ENCODE measurements at regions not wholly inside any gene's neighbourhood (a gene's known extent, or its start where the extent isn't known, plus 50 kb on each side); places are given as distances from the start of the nearest gene placed in this dataset.
"Not testable (repeated sequence)": the region's sequence is repeated elsewhere in the genome, so short reads cannot be mapped to it uniquely, and the experiment has no call there.

DNA sequence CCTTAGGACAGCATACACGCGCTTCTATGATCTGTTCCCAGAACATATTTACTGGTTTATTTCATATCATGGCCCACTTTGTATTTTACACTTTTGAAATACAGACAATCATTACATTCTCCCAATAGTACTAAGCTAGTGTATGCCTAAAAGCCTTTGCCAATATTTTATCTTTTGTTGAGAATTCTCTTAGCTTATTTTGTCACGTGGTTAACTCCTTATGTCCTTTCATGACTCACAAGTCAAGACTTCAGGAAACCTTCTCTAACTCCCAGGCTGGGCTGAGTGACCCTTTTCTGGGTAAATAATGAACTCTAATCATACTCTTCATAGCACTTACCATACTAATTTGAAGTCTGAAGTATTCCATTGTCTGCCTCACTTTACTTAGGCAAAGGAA is 444.8 kb downstream of the ZNF33B start:
- H3K36me3 ChIP-seq (ENCODE audit: insufficient read depth, low read length); H3K27me3 ChIP-seq (ENCODE audit: insufficient read depth, low read length, poor library complexity, severe bottlenecking); H3K9me3 ChIP-seq (ENCODE audit: low read length); H3K27ac Mint-ChIP-seq; H3K4me3 ChIP-seq (ENCODE audit: low read length); H3K4me3 Mint-ChIP-seq; H3K4me1 Mint-ChIP-seq; H3K27ac ChIP-seq (ENCODE audit: low read depth, low read length); H3K27me3 Mint-ChIP-seq; POLR2A ChIA-PET; DNase-seq; CTCF ChIA-PET; H3K4me1 ChIP-seq (ENCODE audit: insufficient read depth, low read length); H3K9me3 Mint-ChIP-seq; H3K36me3 Mint-ChIP-seq: not testable (repeated sequence)

DNA sequence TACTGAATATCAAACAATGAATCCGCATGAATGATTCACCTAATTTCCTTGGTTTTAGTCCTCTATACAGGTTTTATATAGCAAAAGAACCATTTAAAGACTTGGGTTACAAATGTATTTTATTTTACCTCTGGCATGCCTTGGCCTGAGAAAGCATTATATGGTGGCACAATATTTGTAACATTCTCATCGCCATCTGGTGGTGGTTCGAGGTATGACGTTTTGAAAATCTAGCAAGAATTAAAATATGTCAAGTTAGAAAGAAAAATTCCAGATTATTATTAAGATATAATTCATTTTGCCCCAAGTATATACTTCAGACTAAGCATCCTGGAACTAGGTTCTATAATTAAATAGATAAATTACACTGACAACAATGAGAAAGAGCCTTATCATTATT is 445.9 kb downstream of the ZNF33B start:
- CTCF ChIA-PET; H3K27me3 Mint-ChIP-seq; H3K4me3 Mint-ChIP-seq; H3K4me1 ChIP-seq (ENCODE audit: insufficient read depth, low read length); H3K4me1 Mint-ChIP-seq; H3K27ac ChIP-seq (ENCODE audit: low read depth, low read length); H3K36me3 ChIP-seq (ENCODE audit: insufficient read depth, low read length); H3K9me3 ChIP-seq (ENCODE audit: low read length); H3K9me3 Mint-ChIP-seq; H3K27me3 ChIP-seq (ENCODE audit: insufficient read depth, low read length, poor library complexity, severe bottlenecking); H3K27ac Mint-ChIP-seq; POLR2A ChIA-PET; H3K4me3 ChIP-seq (ENCODE audit: low read length); H3K36me3 Mint-ChIP-seq: not testable (repeated sequence)
- DNase-seq, result peak in 1 of 5 donors; percentile 2

DNA sequence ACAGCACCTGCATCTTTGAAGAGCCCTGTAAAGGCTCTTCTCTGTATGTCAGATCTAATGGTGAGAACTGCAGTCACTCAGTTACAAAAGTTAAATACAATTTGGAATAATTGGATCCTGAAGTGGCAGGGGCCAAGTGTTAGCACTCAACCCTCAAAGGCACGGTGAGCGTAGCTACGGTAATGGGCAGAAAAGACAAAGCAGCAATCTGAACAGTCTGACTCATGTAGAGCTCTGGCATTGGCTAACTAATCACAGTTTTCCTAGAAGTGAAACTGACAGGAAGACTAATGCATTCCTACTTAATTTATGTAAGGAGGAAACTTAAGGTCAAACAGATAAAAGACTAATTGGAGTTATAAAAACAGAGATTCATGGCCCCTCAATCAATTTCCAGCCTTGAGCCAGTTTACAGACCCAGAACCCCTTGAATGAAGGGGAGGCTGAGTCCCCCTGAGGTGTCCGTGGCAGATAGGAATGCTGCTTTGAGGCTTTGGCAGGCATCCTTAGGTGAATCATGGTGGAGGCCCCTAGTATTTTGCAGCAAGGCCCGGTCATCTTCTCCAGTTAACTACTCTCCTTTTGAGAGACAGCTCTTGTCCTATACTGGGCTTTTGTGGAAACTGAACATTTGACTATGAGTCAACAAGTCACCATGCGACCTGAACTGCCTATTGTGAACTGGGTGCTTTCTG is 450.7 kb downstream of the ZNF33B start:
- H3K27me3 Mint-ChIP-seq, result peaks cover 7 to 15% of the 10 kb centered on the region in 2 donors
- H3K9me3 Mint-ChIP-seq; H3K4me1 ChIP-seq (ENCODE audit: insufficient read depth, low read length); H3K27ac ChIP-seq (ENCODE audit: low read depth, low read length); H3K36me3 ChIP-seq (ENCODE audit: insufficient read depth, low read length); H3K4me1 Mint-ChIP-seq; H3K36me3 Mint-ChIP-seq; H3K27me3 ChIP-seq (ENCODE audit: insufficient read depth, low read length, poor library complexity, severe bottlenecking); H3K4me3 ChIP-seq (ENCODE audit: low read length); POLR2A ChIA-PET; H3K27ac Mint-ChIP-seq; H3K9me3 ChIP-seq (ENCODE audit: low read length); DNase-seq; CTCF ChIA-PET; H3K4me3 Mint-ChIP-seq: not testable (repeated sequence)

DNA sequence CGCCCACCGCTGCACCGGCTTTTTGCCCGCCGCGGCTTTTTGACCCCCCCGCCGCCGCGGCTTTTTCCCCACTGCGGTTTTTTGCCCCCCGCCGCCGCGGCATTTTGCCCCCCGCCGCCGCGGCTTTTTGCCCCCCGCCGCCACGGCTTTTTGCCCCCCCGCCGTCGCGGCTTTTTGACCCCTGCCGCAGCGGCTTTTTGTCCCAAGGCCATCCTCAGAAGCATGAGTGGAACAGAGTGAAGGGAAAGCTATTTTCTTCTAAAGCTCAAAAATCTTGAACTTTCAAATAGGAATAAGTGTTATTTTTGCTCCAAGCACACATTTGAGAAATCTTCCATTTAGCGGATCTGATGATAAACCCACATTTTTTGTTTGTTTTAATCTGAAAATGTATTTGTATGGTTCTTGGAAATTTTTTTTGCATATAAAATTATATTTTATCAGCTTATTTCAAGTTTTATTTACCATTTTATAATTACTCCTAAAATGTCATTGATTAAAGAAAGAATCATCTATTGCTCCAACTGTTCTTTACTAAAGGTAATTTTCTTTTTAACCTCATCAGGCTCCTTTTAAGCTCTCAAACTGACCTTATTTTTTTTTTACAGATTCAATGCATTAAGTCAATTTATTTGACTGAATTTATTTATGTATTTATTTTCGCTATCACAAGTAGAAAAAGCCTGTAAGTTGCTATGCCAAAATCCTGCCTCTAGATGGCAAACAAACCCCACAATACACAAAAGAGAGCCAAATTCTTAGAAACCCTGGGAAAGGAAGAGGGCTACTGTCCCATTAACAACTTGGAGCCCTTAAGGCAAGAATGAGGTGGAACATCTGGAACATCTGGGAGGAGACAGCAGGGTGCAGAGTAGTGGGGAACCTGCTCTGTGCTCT is 460.3 kb downstream of the ZNF33B start:
- peaks cover 55 to 64% of the 10 kb centered on the region in 2 donors for H3K27me3 Mint-ChIP-seq
- DNase-seq; H3K4me1 Mint-ChIP-seq; H3K9me3 ChIP-seq (ENCODE audit: low read length); POLR2A ChIA-PET; H3K36me3 ChIP-seq (ENCODE audit: insufficient read depth, low read length); H3K27me3 ChIP-seq (ENCODE audit: insufficient read depth, low read length, poor library complexity, severe bottlenecking); H3K36me3 Mint-ChIP-seq; H3K4me1 ChIP-seq (ENCODE audit: insufficient read depth, low read length); H3K4me3 ChIP-seq (ENCODE audit: low read length); H3K27ac ChIP-seq (ENCODE audit: low read depth, low read length); H3K27ac Mint-ChIP-seq; CTCF ChIA-PET: not testable (repeated sequence)
- peak overlapping the region in 6 of 7 donors; percentile 27 to 63 (median 54) for H3K4me3 Mint-ChIP-seq
- H3K9me3 Mint-ChIP-seq, result peaks cover 12 to 25% (median 20%) of the 10 kb centered on the region in 5 donors

DNA sequence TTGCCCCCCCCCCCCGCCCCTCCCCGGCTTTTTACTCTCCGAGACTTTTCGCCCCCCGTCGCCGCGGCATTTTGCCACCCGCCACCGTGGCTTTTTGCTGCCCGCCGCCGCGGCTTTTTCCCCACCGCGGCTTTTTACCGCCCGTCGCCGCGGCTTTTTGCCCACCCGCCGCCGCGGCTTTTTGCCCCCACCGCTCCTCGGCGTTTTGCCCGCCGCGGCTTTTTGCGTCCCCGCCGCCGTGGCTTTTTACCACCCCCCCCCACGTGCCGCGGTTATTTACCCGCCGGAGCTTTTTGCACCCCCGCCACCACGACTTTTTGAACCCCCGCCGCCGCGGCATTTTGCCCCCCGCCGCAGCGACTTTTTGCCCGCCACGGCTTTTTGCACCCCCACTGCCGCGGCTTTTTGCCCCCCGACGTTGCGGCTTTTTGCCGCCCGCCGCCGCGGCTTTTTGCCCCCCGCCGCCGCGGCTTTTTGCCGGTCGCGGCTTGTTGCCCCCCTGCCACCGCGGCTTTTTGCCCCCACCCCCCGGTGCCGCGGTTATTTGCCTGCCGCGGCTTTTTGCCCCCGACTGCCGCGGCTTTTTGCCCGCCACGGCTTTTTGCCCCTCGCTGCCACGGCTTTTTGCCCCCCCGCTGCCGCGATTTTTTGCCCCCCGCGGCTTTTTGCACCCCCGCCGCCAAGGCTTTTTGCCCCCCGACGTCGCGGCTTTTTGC is 461.1 kb downstream of the ZNF33B start:
- Histone ChIP-seq H3K9me3 (ENCODE audit: low read length) (no peaks in the 10 kb centered on the region), H3K27me3 (ENCODE audit: insufficient read depth, low read length, poor library complexity, severe bottlenecking) (no peaks in the 10 kb centered on the region), H3K36me3 (ENCODE audit: insufficient read depth, low read length) (no peaks in the 10 kb centered on the region), H3K4me1 (ENCODE audit: insufficient read depth, low read length) (no peaks in the 10 kb centered on the region), H3K27ac (ENCODE audit: low read depth, low read length) (no peak overlapping the region), H3K4me3 (ENCODE audit: low read length) (no peak overlapping the region)
- Mint-ChIP-seq H3K4me1 (peaks cover 3 to 7% (median 4%) of the 10 kb centered on the region in 3 donors), H3K27ac (no peak overlapping the region), H3K4me3 (peak overlapping the region in 2 of 7 donors; percentile 54 to 59), H3K36me3 (peaks cover 0 to 11% (median 2%) of the 10 kb centered on the region in 3 donors), H3K9me3 (peaks cover 20 to 28% (median 24%) of the 10 kb centered on the region in 5 donors), H3K27me3 (peaks cover 56 to 61% of the 10 kb centered on the region in 2 donors)
- CTCF ChIA-PET, result no interaction called here
- POLR2A ChIA-PET, result no interaction called here
- no peak for DNase-seq

DNA sequence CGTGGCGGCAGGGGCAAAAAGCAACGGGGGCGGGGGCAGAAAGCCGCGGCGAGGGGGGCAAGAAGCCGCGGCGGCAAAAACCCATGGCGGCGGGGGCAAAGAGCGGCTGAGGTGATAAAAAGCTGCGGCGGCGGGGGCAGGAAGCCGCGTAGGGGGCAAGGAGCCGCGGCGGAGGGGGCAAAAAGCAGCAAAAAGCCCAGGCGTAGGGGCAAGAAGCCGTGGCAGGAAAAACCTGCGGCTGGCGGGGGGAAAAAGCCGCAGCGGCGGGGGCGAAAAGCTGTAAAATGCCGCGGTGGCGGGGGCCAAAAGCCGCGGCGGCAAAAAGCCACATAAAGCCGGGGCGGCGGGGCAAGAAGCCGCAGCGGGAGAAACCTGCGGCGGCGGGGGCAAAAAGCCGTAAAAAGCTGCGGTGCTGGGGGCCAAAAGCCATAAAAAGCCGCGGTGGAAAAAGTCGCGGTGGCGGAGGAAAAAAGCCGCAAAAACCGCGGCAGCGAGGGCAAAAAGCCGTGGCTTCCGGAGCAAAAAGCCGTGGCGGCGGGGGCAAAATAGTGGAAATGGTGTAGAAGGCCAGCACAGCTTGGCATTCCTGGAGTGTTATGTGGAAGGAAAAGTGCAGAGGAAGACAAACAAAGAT is 487.8 kb downstream of the ZNF33B start:
- ChIA-PET CTCF (no interaction called here), POLR2A (no interaction called here)
- no peak overlapping the region for H3K27ac ChIP-seq (ENCODE audit: low read depth, low read length)
- H3K4me1 ChIP-seq (ENCODE audit: insufficient read depth, low read length), result no peaks in the 10 kb centered on the region
- no peak overlapping the region for H3K4me3 ChIP-seq (ENCODE audit: low read length)
- Mint-ChIP-seq H3K27me3 (no peaks in the 10 kb centered on the region), H3K9me3 (peaks cover 14 to 29% (median 18%) of the 10 kb centered on the region in 5 donors), H3K27ac (no peak overlapping the region), H3K4me3 (no peak overlapping the region), H3K4me1 (no peaks in the 10 kb centered on the region), H3K36me3 (no peaks in the 10 kb centered on the region)
- no peaks in the 10 kb centered on the region for H3K27me3 ChIP-seq (ENCODE audit: insufficient read depth, low read length, poor library complexity, severe bottlenecking)
- H3K9me3 ChIP-seq (ENCODE audit: low read length), result no peaks in the 10 kb centered on the region
- no peaks in the 10 kb centered on the region for H3K36me3 ChIP-seq (ENCODE audit: insufficient read depth, low read length)
- no peak for DNase-seq

DNA sequence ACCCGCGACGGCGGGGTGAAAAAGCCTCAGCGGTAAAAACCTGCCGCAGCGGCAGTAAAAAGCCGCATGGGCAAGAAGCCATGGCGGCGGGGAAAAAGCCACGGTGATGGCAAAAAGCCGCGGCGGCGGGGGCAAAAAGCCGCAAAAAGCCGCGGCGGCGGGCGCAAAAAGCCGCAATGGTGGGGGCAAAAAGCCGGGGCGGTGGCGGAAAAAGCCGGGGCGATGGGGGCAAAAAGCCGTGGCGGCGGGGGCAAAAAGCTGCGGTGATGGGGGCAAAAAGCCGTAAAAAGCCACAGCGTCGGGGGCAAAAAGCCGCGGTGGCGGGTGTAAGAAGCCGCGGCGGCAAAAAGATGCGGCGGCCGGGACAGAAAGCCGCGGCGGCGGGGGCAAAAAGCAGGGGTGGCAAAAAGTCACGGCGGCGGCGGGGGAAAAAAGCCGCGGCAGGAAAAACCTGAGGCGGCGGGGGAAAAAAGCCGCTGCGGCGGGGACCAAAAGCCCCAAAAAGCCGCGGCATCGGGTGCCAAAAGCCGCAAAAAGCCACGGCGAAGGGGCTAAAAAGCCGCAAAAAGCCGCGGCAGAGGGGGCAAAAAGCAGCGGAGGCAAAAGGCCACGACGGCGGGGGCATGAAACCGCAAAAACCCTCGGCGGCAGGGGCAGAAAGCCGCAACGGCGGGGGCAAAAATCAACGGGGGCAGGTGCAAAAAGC is 488.5 kb downstream of the ZNF33B start:
- H3K36me3 ChIP-seq (ENCODE audit: insufficient read depth, low read length), result no peaks in the 10 kb centered on the region
- no peaks in the 10 kb centered on the region for H3K4me1 ChIP-seq (ENCODE audit: insufficient read depth, low read length)
- no peaks in the 10 kb centered on the region for H3K9me3 ChIP-seq (ENCODE audit: low read length)
- Mint-ChIP-seq H3K4me1 (no peaks in the 10 kb centered on the region), H3K4me3 (no peak overlapping the region), H3K27ac (no peak overlapping the region), H3K27me3 (no peaks in the 10 kb centered on the region), H3K36me3 (no peaks in the 10 kb centered on the region), H3K9me3 (peaks cover 8 to 26% (median 18%) of the 10 kb centered on the region in 5 donors)
- POLR2A ChIA-PET, result no interaction called here
- DNase-seq, result peak in 1 of 5 donors; percentile 44
- H3K27me3 ChIP-seq (ENCODE audit: insufficient read depth, low read length, poor library complexity, severe bottlenecking), result no peaks in the 10 kb centered on the region
- H3K27ac ChIP-seq (ENCODE audit: low read depth, low read length), result no peak overlapping the region
- no peak overlapping the region for H3K4me3 ChIP-seq (ENCODE audit: low read length)
- CTCF ChIA-PET, result no interaction called here
